Skeletal muscle satellite cell (primary cell): ENCODE measurements at regions not wholly inside any gene's neighbourhood (a gene's known extent, or its start where the extent isn't known, plus 50 kb on each side); places are given as distances from the start of the nearest gene placed in this dataset.

ENCODE experiments used
- H3K27me3 ChIP-seq: 2 replicates; pipeline ENCODE4 v1.7.0; 2013; ENCODE audit warnings: low read length; ENCODE audit not compliant: control insufficient read depth, insufficient read depth
- H3K36me3 ChIP-seq: 2 replicates; pipeline ENCODE4 v1.7.0; 2013; ENCODE audit warnings: mild to moderate bottlenecking, control low read depth, low read length; ENCODE audit not compliant: insufficient read depth
- H3K4me1 ChIP-seq: 2 replicates; pipeline ENCODE4 v1.7.0; 2013; ENCODE audit warnings: low read length; ENCODE audit not compliant: control insufficient read depth, insufficient read depth
- H3K4me2 ChIP-seq: 2 replicates; pipeline ENCODE4 v1.7.0; 2013; ENCODE audit warnings: mild to moderate bottlenecking, low read length
- H3K4me3 ChIP-seq: 2 replicates; pipeline ENCODE4 v1.7.0; 2013; ENCODE audit warnings: low read length
- H3K9ac ChIP-seq: 2 replicates; pipeline ENCODE4 v1.7.0; 2013; ENCODE audit warnings: mild to moderate bottlenecking, low read depth, low read length, moderate library complexity
- H3K9me3 ChIP-seq: replicated peaks from 2 replicates; pipeline ENCODE4 v1.7.0; 2013; ENCODE audit warnings: mild to moderate bottlenecking, control low read depth, low read length

GRCh38 chr5:122701640-122702523, 73.0 kb upstream of the SNX2 start:
- Histone ChIP-seq H3K9ac (no peak overlapping the region), H3K36me3 (no peaks in the 10 kb centered on the region), H3K4me1 (no peaks in the 10 kb centered on the region)

DNA sequence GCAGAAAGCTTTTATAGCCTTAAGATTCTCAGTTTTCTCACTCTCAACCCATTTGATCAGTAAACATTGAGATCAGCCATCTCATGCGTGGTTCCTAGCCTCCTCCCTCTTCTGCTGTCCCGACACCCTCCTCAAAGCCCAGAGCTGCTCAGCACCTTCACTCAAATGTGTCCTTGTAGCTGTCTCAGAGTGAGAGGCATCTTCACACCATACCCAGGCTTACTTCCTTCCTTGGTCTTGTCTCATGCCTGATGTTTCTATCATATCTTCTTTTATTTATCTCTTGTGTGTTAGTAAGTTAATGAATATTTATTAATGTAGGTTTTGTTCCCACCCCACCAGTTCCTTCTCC, 72.4 kb upstream of the SNX2 start:
- Histone ChIP-seq H3K4me1 (no peaks in the 10 kb centered on the region), H3K27me3 (no peaks in the 10 kb centered on the region), H3K9me3 (no peaks in the 10 kb centered on the region), H3K4me2 (no peak overlapping the region), H3K4me3 (no peak overlapping the region), H3K36me3 (no peaks in the 10 kb centered on the region), H3K9ac (no peak overlapping the region)

More at GRCh38 chr5:122701640-122702523, 73.0 kb upstream of the SNX2 start:
- Histone ChIP-seq H3K27me3 (no peaks in the 10 kb centered on the region), H3K4me2 (no peak overlapping the region), H3K4me3 (no peak overlapping the region), H3K9me3 (no peaks in the 10 kb centered on the region)

GRCh38 chr5:122703203-122703602, 71.7 kb upstream of the SNX2 start:
- no peaks in the 10 kb centered on the region for H3K27me3 ChIP-seq
- no peaks in the 10 kb centered on the region for H3K4me1 ChIP-seq
- no peaks in the 10 kb centered on the region for H3K9me3 ChIP-seq
- no peak overlapping the region for H3K4me2 ChIP-seq
- no peaks in the 10 kb centered on the region for H3K36me3 ChIP-seq
- H3K4me3 ChIP-seq: no peak overlapping the region
- no peak overlapping the region for H3K9ac ChIP-seq

- Histone ChIP-seq H3K4me1 (no peaks in the 10 kb centered on the region), H3K9ac (no peak overlapping the region), H3K9me3 (no peaks in the 10 kb centered on the region), H3K4me3 (no peak overlapping the region), H3K4me2 (no peak overlapping the region), H3K27me3 (no peaks in the 10 kb centered on the region), H3K36me3 (no peaks in the 10 kb centered on the region)
Measured at GRCh38 chr5:122704247-122705036, 70.4 kb upstream of the SNX2 start.

- Histone ChIP-seq H3K9me3 (no peaks in the 10 kb centered on the region), H3K27me3 (no peaks in the 10 kb centered on the region), H3K4me1 (no peaks in the 10 kb centered on the region), H3K4me2 (no peak overlapping the region), H3K4me3 (no peak overlapping the region), H3K9ac (no peak overlapping the region), H3K36me3 (no peaks in the 10 kb centered on the region)
Measured at GRCh38 chr5:122705851-122706250, 69.0 kb upstream of the SNX2 start.

- H3K4me3 ChIP-seq: no peak overlapping the region
- no peaks in the 10 kb centered on the region for H3K36me3 ChIP-seq
- no peak overlapping the region for H3K4me2 ChIP-seq
- no peaks in the 10 kb centered on the region for H3K27me3 ChIP-seq
- no peaks in the 10 kb centered on the region for H3K9me3 ChIP-seq
- no peaks in the 10 kb centered on the region for H3K4me1 ChIP-seq
- H3K9ac ChIP-seq: no peak overlapping the region
Measured at GRCh38 chr5:122707796-122708195, 67.1 kb upstream of the SNX2 start.

DNA sequence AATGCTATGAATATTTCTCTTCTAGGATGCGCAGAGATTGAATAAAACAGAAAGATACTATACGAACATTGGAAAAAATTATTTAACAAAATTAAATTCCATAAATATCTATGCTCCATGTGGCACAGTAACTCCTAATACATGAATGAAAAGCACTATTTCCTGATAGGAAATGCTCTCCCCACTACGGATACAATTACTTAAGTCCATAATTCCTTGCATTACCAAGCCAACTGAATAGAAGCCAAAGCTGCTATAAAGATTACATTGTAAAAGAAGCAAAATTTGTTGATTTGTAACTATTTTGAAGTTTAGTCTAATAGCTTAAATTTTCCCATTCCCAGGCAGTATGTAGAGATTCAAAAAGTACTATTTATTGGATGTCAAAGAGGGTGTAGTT, 61.8 kb upstream of the SNX2 start:
- Histone ChIP-seq H3K36me3 (no peaks in the 10 kb centered on the region), H3K27me3 (no peaks in the 10 kb centered on the region), H3K9ac (no peak overlapping the region), H3K4me1 (peaks cover 7% of the 10 kb centered on the region), H3K4me3 (no peak overlapping the region), H3K9me3 (no peaks in the 10 kb centered on the region), H3K4me2 (no peak overlapping the region)

- Histone ChIP-seq H3K36me3 (no peaks in the 10 kb centered on the region), H3K9me3 (no peaks in the 10 kb centered on the region), H3K4me3 (no peak overlapping the region), H3K4me1 (peaks cover 7% of the 10 kb centered on the region), H3K4me2 (peak overlapping the region; percentile 4), H3K27me3 (no peaks in the 10 kb centered on the region), H3K9ac (no peak overlapping the region)
Measured at GRCh38 chr5:122715095-122715494, 59.8 kb upstream of the SNX2 start.

DNA sequence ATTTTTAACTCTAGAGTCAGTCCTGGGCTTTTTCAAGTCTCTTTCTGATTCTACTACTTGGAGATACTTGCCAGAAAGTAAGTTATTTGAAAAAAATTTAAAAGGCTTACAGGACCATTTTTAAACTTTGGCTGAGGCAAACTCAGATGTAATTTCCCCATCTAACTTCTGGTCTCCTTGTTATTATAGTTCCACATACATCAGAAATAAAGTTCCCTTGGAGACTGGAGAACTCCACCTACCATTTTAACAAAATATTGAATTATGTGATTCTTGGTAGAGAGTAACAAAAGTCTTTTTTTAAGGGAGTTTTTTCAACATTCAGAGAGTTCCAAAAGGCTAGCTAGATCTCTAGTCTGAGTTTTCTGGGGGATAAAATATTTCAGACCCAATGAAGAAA, 56.3 kb upstream of the SNX2 start:
- Histone ChIP-seq H3K4me1 (peaks cover 11% of the 10 kb centered on the region), H3K4me2 (no peak overlapping the region), H3K9me3 (no peaks in the 10 kb centered on the region), H3K9ac (no peak overlapping the region), H3K27me3 (no peaks in the 10 kb centered on the region), H3K4me3 (no peak overlapping the region), H3K36me3 (no peaks in the 10 kb centered on the region)

- no peaks in the 10 kb centered on the region for H3K9me3 ChIP-seq
- H3K9ac ChIP-seq: no peak overlapping the region
- no peaks in the 10 kb centered on the region for H3K36me3 ChIP-seq
- no peak overlapping the region for H3K4me2 ChIP-seq
- no peaks in the 10 kb centered on the region for H3K27me3 ChIP-seq
- no peak overlapping the region for H3K4me3 ChIP-seq
- H3K4me1 ChIP-seq: peaks cover 14% of the 10 kb centered on the region
Measured at GRCh38 chr5:122719991-122720746, 54.7 kb upstream of the SNX2 start.

DNA sequence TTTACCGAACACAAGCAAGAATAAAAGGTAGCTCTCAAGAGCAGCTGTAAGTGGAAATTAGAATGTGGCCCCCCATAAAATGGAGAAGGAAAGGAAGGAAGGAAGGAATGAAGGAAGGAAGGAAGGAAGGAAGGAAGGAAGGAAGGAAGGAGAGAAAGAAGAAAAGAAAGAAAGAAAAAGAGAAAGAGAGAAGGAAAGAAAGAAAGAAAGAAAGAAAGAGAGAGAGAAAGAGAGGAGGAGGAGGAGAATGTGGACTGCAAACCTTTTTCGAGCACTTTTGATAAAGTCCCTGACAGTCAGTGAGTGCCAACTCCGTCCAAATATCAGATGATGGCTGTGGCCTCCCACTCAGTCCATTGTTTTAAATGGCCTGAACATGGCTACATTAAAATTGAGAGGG, 53.8 kb upstream of the SNX2 start:
- Histone ChIP-seq H3K4me3 (no peak overlapping the region), H3K36me3 (no peaks in the 10 kb centered on the region), H3K4me1 (peaks cover 11% of the 10 kb centered on the region), H3K4me2 (no peak overlapping the region), H3K9ac (no peak overlapping the region), H3K27me3 (no peaks in the 10 kb centered on the region), H3K9me3 (no peaks in the 10 kb centered on the region)
